ENCODE measurements at regions not wholly inside any gene's neighbourhood (a gene's known extent, or its start where the extent isn't known, plus 50 kb on each side); places are given as distances from the start of the nearest gene placed in this dataset.

GRCh38 chr5:117561531-117561930 lies 986.9 kb upstream of the SEMA6A start:
- TF ChIP-seq CTCF (IDR thresholded peaks at IDR 0.05) (no peak), ZFX (IDR thresholded peaks at IDR 0.05; ENCODE audit: borderline replicate concordance) (no peak)

All from 22Rv1 (cell line).